Medulla oblongata (tissue), 1 donor: ENCODE measurements at regions not wholly inside any gene's neighbourhood (a gene's known extent, or its start where the extent isn't known, plus 50 kb on each side); places are given as distances from the start of the nearest gene placed in this dataset.
"Not testable (repeated sequence)": the region's sequence is repeated elsewhere in the genome, so short reads cannot be mapped to it uniquely, and the experiment has no call there.

Source experiments
- DNase-seq: peaks from one replicate; pipeline ENCODE4 v3.0.0-alpha.2; 2015; ENCODE audit errors: extremely low spot score

DNA sequence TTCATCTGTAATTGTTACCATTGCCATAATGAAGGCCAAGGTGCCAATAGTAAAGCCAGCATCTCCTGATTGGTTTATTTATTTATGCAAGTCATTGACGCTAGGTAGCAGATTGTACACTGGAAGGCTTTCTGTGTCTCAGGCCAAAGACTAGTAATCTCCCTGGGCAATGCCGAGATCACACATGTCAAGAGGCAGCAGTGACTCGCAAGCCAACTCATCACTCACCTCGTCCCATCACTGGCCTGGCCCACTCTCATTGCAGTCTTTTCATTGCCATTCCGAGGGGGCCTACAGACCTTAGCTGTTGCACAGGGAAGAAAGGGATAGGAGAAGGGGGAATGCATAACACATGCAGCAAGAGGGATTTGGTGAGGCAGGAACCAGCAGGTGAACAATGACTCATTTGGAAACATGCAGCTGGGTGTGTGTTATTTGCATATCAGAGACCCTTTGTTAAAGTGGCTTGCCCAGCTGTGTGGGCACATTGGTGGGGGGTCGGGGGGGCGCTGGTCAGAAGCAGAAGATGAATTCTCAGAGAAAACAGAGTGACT lies 448.7 kb upstream of the HNRNPA3 start:
- no peak for DNase-seq

DNA sequence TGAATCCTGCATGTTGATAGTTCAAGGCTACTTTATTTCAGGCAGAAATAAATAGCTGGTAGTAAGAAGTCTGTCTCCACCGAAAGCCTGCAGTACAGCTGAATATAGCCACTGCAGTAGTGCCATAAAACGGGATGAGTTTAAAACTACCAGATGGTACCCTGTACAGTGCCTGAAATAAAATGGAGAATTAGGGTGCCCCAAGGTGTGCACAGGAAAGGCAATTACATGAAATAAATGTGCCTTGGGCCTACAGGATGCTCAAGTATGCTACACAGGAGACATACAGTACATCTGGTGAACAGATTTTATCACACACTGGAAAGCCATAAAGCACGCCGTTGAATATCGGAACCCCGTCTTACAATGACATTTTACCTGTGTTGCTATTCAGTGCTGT lies 447.7 kb upstream of the HNRNPA3 start:
- DNase-seq = no peak

DNA sequence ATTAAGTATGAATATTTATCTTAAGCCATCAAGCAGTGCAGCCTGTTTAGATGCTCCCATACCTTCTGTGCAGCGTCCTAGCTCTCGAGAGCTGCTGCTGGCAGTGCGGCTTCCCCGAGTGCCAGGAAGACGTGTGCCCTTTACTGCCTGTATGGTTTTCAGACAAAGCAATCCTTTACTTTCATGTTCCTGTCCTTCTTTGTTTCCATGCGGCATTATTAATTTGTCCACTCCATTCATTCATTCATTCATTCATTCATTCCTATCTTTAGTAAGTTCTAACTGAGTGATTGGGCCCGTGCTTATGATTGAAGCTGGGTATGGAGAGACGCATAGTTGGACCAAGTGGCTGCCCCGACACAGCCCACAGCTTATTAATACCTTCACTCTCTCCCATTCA lies 446.6 kb upstream of the HNRNPA3 start:
- no peak for DNase-seq

DNA sequence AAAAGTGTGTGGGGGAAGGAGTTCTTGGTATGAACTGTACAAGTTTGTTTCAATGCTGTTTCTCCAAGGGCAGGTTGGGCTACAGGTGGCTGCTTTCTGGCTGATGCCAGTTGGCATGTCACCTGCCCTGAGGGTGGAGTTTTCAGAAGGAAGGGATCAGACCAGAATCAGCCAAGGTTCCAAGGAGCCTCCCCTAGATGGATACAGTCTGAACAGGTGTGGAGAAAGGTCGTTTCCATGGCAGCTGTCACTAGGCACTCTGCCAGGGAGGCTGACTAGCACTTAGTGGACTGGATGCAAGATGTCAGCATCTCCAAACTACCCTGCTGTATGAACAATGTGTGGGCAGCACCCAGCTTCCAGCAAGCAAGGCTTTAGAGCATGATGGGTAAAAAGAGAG lies 444.4 kb upstream of the HNRNPA3 start:
- no peak for DNase-seq

DNA sequence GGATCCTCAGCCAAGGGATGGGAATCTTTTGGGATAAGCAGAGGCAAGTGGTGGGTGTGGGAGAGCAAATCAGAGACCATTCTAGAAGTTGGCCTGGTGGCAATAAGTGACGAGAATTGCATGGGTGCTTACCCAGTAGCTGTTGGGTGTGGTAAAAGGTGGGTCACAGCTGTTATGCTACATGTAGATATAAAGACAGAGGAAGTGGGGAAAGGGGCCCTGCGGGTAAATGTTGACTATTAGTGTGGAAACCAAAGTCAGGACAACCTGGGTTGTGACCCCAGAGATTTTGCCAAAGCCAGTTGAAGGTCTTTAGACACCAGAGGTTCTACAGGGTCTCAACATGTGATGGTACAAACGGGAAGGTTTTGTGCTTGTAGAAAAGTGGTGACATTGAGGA lies 443.6 kb upstream of the HNRNPA3 start:
- no peak for DNase-seq

DNA sequence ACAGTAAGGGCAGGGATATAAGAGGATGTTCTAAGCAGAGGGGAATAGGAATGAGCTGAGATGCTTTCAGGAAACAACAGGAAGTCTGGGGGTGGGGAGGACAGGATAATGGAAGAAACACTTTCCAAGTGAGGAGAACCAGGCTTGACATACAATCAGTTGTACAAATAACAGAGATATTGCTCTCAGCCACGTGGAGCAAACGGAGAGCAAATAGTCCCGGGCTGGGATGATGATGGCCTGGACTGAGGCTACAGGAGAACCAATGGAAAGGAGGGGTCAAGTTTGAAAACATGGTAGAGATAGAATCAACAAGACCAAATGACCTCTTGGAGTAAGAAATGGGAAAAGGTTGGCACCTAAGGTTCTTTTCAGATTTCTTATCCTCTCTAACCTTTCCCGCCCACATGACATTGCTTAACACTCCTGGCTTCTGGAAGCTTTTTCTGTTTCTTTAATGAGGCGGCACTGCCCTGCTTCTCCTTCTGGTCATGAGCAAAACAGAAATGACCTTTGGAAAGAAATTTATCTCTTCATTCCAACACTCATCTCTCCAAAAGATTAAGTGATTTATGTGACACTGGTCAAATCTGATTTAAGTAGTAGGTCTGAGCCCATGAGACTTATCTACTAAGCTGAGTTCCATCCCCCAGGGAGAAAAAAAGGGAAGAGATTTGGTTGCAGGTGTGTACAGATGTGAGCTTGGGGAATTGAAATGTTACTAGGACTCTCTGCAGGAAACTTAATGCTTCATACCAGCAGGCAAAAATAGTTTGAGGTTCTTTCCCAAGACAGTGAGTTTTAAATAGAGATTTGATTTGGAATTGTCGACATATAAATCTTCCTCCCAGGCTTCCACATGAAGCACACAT lies 442.9 kb upstream of the HNRNPA3 start:
- DNase-seq = no peak

DNA sequence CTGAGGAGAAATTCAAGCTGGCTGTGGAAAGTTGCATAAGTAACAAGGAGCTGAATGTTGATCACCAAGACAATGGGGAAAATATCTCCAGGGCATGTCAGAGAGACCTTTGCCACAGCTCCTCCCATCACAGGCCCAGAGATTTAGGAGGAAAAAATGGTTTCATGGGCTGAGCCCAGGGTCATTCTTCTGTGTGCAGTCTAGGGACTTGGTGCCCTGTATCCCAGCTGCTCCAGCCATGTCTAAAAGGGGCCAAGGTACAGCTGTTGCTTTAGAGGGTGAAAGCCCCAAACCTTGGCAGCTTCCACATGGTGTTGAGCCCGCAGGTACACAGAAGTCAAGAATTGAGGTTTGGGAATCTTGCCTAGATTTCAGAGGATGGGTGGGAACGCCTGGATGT lies 439.8 kb upstream of the HNRNPA3 start:
- no peak for DNase-seq

DNA sequence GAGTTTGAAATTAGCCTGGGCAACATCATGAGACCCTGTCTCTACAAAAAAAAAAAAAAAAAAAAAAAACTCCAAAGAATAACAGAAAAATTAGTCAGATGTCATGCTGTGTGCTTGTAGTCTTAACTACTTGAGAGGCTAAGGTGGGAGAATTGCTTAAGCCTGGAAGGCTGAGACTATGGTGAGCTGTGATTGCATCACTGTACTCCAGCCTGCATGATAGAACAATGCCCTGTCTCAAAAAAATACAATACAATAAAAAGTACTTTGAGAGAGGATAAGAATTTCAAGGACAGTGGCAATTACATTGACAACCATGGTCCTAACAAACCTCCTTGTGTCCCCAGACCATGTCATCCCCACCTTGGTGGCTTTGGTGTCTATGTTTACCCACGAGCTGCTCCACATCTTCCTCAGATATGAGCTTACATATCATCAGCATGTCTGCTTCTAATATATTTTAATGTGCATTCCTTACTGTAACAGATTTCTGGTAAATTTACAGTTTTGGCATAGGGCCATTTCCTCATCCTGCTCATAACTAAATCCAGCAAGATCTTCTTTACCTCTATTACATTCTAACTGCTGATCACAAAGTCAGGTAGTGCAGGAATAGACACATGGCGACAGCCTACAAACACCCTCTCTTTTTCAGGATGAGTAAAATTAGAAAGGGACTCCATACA lies 437.7 kb upstream of the HNRNPA3 start:
- DNase-seq = no peak

DNA sequence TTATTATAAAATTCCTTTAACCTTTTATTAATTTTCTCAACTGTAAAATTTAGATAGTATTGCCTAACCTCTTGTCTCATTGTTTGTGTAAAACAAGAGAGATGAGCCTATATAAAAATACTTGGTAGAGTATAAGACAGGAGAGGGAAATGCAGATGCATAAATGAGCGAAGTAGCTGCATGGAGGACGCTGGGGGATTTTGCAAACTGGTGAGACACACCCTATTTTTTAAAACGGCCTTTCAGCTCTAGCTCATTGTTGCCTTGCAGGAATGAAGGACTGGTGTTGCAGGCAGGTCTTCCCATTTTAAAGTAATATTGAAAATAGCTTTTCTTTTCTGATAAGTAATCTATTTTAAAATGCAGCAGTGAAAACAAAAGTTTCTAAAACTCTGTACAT lies 435.3 kb upstream of the HNRNPA3 start:
- DNase-seq = no peak

DNA sequence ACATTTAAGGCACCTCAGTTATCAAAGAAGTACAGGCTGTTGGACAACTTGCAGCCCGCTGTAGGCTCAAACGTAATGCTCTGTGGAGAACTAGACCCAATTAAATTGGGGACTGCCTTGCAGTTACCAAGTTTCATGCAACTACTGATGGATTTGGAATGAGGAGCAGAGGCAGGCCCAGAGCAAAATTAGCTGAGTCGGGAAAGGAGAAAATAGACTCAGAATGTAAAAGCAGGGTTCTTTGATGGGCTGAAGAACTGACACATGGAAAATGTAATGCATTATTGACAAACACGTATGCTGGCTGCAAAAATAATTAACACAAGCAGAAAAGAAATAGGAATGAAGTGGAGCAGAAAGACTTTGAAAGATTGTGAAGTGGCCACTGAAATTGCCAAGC lies 432.7 kb upstream of the HNRNPA3 start:
- DNase-seq = no peak

DNA sequence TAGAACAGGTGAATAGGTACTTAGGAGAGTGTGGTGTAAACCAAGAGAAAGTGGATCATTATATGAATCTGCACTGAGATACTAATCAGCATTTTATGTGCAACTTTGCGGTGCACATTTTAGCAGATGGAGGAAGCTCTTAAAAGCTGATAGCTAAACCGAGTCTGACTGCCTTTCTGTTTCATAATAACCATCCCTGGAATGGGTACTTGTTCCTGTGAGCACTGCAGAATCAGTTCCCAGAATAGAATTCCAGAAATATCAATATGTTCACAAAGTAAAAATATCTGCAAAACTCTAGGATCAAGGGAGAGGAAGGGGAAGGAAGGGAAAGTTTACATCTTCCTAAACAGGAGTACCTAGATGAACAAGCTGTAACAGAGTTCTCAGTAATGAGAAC lies 432.2 kb upstream of the HNRNPA3 start:
- no peak for DNase-seq

DNA sequence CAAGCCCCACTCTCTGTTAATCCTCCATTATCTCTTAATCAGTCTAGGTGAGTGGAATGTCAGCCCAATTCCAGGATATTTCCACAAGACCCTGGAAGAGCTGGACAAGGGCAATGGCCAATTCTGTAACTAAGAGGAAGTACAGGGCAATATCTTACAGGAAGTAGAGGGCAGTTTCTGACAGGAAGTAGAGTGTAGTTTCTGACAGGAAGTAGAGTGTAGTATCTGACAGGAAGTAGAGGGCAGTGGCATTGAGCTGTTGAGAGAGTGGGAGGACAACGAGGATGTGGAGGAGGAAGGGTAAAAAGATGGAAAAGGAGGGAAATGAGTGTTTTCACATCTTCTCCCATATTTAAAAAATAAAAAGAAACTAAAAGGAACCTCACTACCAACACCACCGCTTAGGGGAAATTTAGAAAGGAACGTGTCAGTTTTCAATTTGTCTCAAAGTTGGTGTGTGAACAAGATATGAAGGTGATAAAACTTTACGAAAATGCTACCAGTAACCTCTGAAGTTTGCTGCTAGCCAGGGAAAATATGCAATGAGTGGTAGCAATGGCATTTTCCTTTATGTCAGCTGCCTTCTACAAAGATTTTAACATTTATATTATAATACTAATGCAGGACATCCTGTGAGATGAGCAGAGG lies 430.9 kb upstream of the HNRNPA3 start:
- no peak for DNase-seq

DNA sequence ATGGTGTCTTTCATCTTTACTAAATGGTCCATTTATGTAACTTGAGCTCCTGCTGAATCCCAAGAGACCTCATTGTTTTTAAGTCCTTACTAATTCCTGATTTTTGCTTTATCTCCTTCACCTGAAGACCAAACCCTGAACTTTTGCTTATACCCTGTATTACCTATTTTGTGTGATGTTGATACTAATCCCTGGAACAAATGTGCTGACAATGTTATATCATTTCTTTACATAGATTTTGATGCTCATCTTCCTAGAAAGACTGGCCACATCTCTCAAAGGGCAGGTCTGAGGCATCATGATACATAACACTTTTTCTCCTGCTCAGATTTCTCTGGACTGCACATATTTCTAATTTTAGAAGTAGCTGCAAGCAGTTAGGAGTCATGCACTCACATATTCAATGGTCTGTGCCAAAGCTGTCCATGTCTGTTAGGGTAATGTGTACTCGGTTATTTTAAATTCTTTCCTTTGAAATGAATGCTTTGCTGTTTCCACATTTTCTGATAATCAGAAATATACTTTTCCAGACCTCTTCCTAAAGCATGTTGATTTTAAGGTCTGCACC lies 427.9 kb upstream of the HNRNPA3 start:
- no peak for DNase-seq

DNA sequence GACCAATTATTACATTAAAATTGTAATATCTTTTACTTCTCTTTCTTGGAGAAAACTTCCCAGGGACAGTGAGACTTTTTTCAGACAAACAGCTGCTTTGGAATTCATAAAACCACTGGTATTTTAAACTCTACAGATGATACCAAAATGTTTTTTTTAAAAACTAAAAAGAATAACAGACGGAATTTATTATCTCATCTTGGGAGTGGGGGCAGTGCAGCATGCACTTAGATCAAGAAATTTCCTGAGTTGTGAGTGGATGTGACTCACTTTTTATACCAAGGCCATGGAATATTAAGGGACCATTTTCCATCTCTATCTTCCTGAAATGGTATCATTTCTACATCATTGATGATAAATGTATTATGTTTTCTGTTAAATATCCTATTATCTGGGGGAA lies 422.8 kb upstream of the HNRNPA3 start:
- no peak for DNase-seq

DNA sequence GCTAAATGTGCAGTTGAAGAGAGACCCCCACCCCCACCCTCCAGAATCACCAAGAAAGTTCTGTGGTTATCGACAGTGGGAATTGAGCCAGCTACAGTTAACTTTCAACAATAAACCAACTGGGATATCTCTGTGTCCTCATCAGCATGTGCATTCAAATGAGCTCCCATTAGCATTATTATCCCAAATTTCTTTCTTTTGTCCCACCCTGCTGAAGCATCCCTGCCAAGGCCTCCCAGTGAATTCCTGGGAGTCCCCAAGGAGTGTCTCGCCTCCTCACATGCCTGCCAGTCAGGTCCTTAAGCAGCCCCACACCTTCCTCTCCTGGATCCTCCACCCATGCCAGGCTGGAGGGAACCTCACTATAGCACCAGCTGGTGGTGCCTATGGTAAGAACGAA lies 422.1 kb upstream of the HNRNPA3 start:
- no peak for DNase-seq

DNA sequence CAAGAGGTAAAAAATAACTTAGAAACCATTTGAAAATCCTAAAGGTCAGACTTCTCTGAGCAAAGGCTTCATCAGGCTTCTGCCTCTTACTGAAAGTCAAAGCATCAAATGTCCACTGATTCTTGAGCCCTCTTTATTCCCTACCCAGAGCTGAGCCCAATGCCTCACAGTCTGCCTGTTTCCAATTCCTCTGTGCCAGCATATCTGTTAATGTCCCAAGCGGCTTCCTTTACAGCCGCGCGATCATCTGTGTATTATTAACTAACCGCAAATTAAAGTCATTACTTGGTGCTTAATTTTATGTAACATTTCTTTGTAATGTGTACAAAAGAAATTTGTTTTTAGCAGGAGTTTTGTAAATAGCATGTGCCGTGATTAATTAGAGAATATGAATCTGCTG lies 418.8 kb upstream of the HNRNPA3 start:
- no peak for DNase-seq

DNA sequence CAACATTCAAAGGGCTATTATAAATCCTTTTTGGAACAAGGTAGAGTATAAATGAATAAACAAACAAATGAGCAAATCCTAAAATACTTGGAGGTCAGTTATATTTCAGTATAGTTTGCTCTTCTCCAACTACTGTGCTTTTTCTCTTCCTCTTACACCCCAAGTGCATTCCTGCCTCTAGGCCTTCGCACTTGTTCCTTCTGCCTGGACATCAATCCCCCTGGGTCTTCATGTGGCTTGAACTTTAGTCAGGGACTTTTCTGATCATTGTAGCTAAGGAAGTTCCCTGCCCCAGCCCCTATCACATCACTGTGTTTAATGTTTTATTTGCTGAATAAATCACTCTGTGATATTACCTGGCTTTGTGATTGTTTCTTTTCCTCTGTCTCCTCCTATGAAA lies 418.2 kb upstream of the HNRNPA3 start:
- no peak for DNase-seq

DNA sequence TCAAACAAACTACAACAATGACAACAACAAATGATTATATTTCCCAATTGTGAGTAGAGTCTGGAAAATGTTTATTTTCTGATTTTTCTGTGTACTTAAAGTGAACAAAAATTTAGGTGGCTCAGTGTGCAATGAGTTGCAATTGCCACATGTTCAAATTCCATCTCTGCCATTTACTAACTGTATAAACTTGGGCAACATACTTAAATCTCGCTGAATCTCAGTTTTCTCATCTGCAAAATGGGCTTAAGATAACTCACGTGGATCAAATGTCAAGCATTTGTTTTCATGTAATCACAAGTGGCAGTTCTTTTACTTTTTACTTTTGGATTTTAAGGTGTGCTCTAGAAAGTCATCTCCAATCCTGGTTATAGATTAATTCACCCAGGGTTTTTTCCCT lies 416.8 kb upstream of the HNRNPA3 start:
- no peak for DNase-seq

DNA sequence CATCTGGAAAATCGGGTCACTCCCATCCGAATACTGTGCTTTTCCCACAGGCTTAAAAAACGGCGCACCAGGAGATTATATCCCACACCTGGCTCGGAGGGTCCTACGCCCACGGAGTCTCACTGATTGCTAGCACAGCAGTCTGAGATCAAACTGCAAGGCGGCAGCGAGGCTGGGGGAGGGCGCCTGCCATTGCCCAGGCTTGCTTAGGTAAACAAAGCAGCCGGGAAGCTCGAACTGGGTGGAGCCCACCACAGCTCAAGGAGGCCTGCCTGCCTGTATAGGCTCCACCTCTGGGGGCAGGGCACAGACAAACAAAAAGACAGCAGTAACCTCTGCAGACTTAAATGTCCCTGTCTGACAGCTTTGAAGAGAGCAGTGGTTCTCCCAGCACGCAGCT lies 415.9 kb upstream of the HNRNPA3 start:
- not testable (repeated sequence) for DNase-seq

DNA sequence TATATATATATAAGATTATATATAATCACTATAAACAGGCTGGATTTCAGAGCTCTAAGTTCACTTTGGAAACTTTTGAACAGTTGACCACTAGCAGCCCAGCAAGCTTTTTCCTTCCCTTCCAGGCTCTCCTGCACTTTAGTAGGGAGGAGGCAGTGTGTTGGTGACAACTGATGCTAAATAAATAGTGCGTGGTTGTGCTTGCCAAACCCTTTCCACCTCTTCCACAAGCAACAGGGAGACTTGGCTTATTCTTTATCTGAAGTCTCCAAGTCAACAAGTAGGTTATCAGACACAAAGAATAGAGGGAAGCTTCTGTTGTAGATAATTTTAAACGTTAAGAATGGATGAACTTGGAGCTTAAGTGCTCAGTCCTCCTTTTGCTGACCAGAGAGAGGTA lies 408.2 kb upstream of the HNRNPA3 start:
- DNase-seq = no peak

DNA sequence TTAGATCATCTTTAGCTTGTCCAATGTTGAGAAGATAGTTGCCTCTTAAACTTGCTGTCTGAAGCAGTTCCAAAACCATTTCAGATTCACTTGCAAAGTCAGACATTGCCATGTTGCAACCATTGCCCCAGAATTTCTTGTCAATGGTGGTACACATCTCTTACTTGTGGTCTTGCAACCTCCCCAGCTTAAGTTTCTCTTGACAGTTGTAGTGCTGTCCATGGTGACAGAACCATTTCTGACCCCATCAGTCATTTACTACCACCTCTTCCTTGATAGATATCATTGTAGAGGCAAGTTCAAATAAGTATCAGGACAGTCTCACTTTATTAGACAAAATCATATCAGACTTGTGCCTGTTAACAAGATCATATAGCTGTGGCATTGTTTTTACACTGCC lies 407.2 kb upstream of the HNRNPA3 start:
- no peak for DNase-seq

DNA sequence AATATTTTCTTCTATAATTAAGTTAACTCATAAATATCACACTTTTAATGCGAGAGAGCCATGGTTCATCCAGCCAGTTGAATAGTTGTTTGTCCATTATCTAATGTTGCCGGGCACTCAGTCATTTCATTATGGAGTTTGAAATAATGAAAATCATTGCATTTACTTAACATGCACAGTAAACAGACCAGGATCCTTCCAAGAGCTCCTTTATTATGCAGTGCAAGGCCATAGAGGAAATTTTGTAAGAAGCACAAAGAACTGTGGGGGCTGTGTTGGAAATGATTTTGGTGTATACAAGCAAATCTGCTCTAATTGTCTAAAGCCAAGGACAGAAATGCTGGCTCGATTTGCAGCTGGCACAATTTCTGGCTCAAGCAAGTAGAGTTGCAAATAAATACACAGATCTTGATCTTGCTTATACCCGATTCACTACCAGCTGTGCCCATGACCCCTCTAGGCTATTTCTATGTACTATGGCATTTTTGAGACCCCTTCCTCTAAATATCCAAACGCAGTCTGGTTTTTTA lies 400.3 kb upstream of the HNRNPA3 start:
- no peak for DNase-seq
